Stimulated activated CD4-positive, alpha-beta T cell treated with anti-CD3 and anti-CD28 coated beads, Interleukin-15, amount 100 ng/mL, for 1 hour (primary cell): ENCODE measurements at regions not wholly inside any gene's neighbourhood (a gene's known extent, or its start where the extent isn't known, plus 50 kb on each side); places are given as distances from the start of the nearest gene placed in this dataset.

ENCODE experiments used
- DNase-seq, 2 donors: peaks; one replicate each; pipeline ENCODE4 v3.0.0-alpha.2; 2020; ENCODE audit warnings: low read depth in 1 of 2, low spot score in 1 of 2

DNA sequence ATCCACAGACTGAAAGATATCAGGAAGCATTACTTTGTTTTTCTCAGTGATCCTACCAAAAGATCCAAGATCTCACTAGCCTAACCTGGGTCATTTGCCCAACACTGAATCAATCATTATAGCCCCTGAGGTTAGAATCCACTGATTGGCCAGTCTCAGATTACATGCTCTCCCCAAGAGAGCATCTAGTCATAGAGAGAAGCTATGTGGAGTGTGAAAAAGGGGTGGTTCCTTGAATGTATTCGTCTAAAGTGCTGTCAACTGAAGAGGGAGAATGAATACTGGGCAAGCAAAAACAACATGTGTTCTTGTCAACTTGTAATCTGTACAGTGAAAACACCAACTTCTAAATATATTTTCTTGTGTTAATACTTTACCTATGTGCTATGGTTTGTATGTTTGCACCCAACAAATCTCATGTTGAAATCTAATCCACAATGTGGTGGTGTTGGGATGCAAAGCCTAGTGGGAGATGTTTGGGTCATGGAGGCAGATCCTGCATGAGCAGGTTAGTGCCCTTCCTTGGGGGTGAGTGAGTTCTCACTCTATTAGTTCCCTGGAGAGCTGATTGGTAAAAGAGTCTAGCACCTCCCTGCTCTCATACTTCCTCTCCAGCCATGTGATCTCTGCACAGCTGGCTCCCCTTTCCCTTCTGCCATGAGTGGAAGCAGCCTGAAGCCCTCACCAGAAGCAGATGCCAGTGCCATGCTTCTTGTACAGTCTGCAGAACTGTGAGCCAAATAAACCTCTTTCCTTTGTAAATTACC is 60.3 kb upstream of the PJA2 start:
- no peak for DNase-seq

- DNase-seq, result peak; percentile 28 to 31
Measured at GRCh38 chr5:109468737-109469420, 59.1 kb upstream of the PJA2 start.

DNA sequence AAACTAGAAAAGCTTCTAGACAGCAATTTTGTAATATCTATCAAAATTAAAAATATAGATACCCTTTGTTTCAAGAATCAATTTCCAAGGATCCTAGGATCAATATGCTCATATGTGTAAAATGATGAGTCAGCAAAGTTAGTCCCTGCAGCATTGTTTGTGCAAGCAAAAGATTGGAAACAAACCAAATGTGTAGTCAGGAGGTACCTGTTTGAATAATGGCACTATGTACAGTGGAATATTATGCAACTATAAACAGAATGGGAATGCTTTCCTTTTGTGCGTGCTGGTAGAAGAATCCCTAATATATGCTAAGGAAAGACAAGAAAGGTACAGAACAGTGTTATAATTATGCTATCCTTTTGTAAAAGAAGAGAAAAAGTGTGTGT is 58.5 kb upstream of the PJA2 start:
- DNase-seq, result no peak

- no peak for DNase-seq
Measured at GRCh38 chr5:109467058-109467457, 57.3 kb upstream of the PJA2 start.
